Panc1 (cell line): ENCODE measurements at regions not wholly inside any gene's neighbourhood (a gene's known extent, or its start where the extent isn't known, plus 50 kb on each side); places are given as distances from the start of the nearest gene placed in this dataset.
"Not testable (repeated sequence)": the region's sequence is repeated elsewhere in the genome, so short reads cannot be mapped to it uniquely, and the experiment has no call there.

Source experiments
- ATAC-seq: fragments of 200-7000 bp; cut with Tn5 transposase; 2 replicates; pipeline ENCODE4 v1.9.1; 2020; ENCODE audit warnings: mild to moderate bottlenecking, moderate library complexity
- BruUV-seq: library from RNA; stranded (reverse); fragments of 400-500 nt; replicated peaks from 2 replicates; lab custom pipeline; 2021; lab: Mats Ljungman, UMichigan
- CTCF ChIA-PET: fragments of 300-600 bp; sonication (Branson Sonifier 250); formaldehyde crosslinking; loops from one replicate; lab custom pipeline; 2022; ENCODE audit warnings: antibody characterized with exemption; lab: Charles Lee
- POLR2A ChIA-PET: fragments of 300-600 bp; sonication (Branson Sonifier 250); formaldehyde crosslinking; loops from one replicate; lab custom pipeline; 2022; ENCODE audit warnings: antibody characterized with exemption; lab: Charles Lee
- DNase-seq: peaks from one replicate; pipeline ENCODE4 v3.0.0-alpha.2; 2010; ENCODE audit warnings: low read depth, low spot score
- H3K27ac ChIP-seq: 2 replicates; pipeline ENCODE4 v1.5.1; 2011; ENCODE audit warnings: mild to moderate bottlenecking, low read length, inconsistent platforms
- H3K27me3 ChIP-seq: fragments of 200-500 bp; sonication (Bioruptor generic); 2 replicates; pipeline ENCODE4 v1.6.0; 2014; ENCODE audit warnings: low read length, inconsistent platforms; ENCODE audit not compliant: control insufficient read depth, insufficient read depth
- H3K36me3 ChIP-seq: fragments of 200-500 bp; sonication (Bioruptor generic); 2 replicates; pipeline ENCODE4 v1.5.1; 2014; ENCODE audit warnings: inconsistent platforms, mild to moderate bottlenecking, low read length, moderate library complexity; ENCODE audit not compliant: control insufficient read depth, insufficient read depth
- H3K4me1 ChIP-seq: 2 replicates; pipeline ENCODE4 v1.5.1; 2011; ENCODE audit warnings: inconsistent platforms, mild to moderate bottlenecking, low read length, moderate library complexity; ENCODE audit not compliant: control insufficient read depth, insufficient read depth
- H3K4me3 ChIP-seq, 2 experiments: 2 replicates each; pipeline ENCODE4 v1.5.1; 2011 to 2012; ENCODE audit warnings: low read depth in 2 of 2, low read length in 2 of 2, mild to moderate bottlenecking in 2 of 2, inconsistent platforms in 1 of 2, moderate library complexity in 1 of 2
- H3K9me3 ChIP-seq: fragments of 200-500 bp; sonication (Bioruptor generic); 2 replicates; pipeline ENCODE4 v1.5.1; 2014; ENCODE audit warnings: low read depth, mild to moderate bottlenecking, inconsistent platforms, low read length, moderate library complexity; ENCODE audit not compliant: control insufficient read depth, insufficient read depth
- CTCF ChIP-seq: fragments of 450-650 bp; IDR thresholded peaks from 2 replicates; pipeline ENCODE4 v1.5.1; 2017; ENCODE audit warnings: mild to moderate bottlenecking
- POLR2AphosphoS5 ChIP-seq: IDR thresholded peaks from 2 replicates; pipeline ENCODE4 v1.6.1; 2012; ENCODE audit warnings: mild to moderate bottlenecking, low read depth, low read length, moderate library complexity
- REST ChIP-seq, 2 experiments: IDR thresholded peaks; 2 replicates each; pipeline ENCODE4 v1.6.1; 2011 to 2012; ENCODE audit warnings: low read depth in 2 of 2, control low read depth in 1 of 2, low read length in 1 of 2, mild to moderate bottlenecking in 1 of 2, moderate library complexity in 1 of 2; ENCODE audit not compliant: insufficient read depth in 1 of 2
- SIN3A ChIP-seq: IDR thresholded peaks from 2 replicates; pipeline ENCODE4 v1.6.1; 2012; ENCODE audit warnings: low read depth, mild to moderate bottlenecking, low read length, moderate library complexity, borderline replicate concordance; ENCODE audit not compliant: insufficient read depth
- TCF7L2 ChIP-seq: IDR thresholded peaks from 2 replicates; pipeline ENCODE4 v1.6.1; 2011; ENCODE audit warnings: mild to moderate bottlenecking, low read depth, low read length, inconsistent platforms
- in situ Hi-C: cut with HindIII; loops from 2 replicates; pipeline ENCODE4 v1.10.0; 2016; ENCODE audit warnings: low sequenced_read_pairs, low pct_unique_long_range_greater_than_20kb
- intact Hi-C: fragments of 100-400 bp; cut with micrococcal nuclease; formaldehyde crosslinking; loops from one replicate; pipeline ENCODE4 v1.10.0; 2022; ENCODE audit not compliant: unreplicated experiment

- Histone ChIP-seq H3K36me3 (no peaks in the 10 kb centered on the region), H3K9me3 (no peaks in the 10 kb centered on the region), H3K27ac (no peak overlapping the region), H3K4me3 (no peak overlapping the region), H3K4me1 (no peaks in the 10 kb centered on the region), H3K27me3 (peaks cover 7% of the 10 kb centered on the region)
- CTCF ChIA-PET: no interaction called here
- BruUV-seq: no TSS peak
- POLR2A ChIA-PET: no interaction called here
- no peak for ATAC-seq
- no peak for DNase-seq
- TF ChIP-seq POLR2AphosphoS5 (no peak), SIN3A (no peak), CTCF (no peak), TCF7L2 (no peak), REST (IDR thresholded peaks at IDR 0.05; ENCODE audit: insufficient read depth in 1 of 2, low read depth in 2 of 2, low read length in 1 of 2) (no peak)
- intact Hi-C loops: no loop called here
- in situ Hi-C loops: no loop called here
These were observed 74.3 kb downstream of the MAT2B start for GRCh38 chr5:163579729-163580128.

GRCh38 chr5:163580516-163580915 is 75.1 kb downstream of the MAT2B start:
- H3K36me3 ChIP-seq: no peaks in the 10 kb centered on the region
- intact Hi-C loops: no loop called here
- H3K4me1 ChIP-seq: no peaks in the 10 kb centered on the region
- H3K9me3 ChIP-seq: no peaks in the 10 kb centered on the region
- in situ Hi-C loops: no loop called here
- no peak overlapping the region for H3K27ac ChIP-seq
- POLR2A ChIA-PET: no interaction called here
- ATAC-seq (no peak), DNase-seq (no peak)
- no peak for TF ChIP-seq CTCF
- no peak for TF ChIP-seq TCF7L2
- no peak for TF ChIP-seq REST (IDR thresholded peaks at IDR 0.05; ENCODE audit: insufficient read depth in 1 of 2, low read depth in 2 of 2, low read length in 1 of 2)
- no TSS peak for BruUV-seq
- no peak overlapping the region for H3K4me3 ChIP-seq
- H3K27me3 ChIP-seq: peaks cover 4% of the 10 kb centered on the region
- CTCF ChIA-PET: no interaction called here

GRCh38 chr5:163583491-163584153 is 78.2 kb downstream of the MAT2B start:
- H3K4me1 ChIP-seq, ATAC-seq, H3K27ac ChIP-seq, in situ Hi-C loops, intact Hi-C loops, H3K36me3 ChIP-seq, H3K9me3 ChIP-seq, DNase-seq, POLR2A ChIA-PET, BruUV-seq, CTCF ChIA-PET, H3K27me3 ChIP-seq, H3K4me3 ChIP-seq: not testable (repeated sequence)
